GM10266 (cell line): ENCODE measurements at regions not wholly inside any gene's neighbourhood (a gene's known extent, or its start where the extent isn't known, plus 50 kb on each side); places are given as distances from the start of the nearest gene placed in this dataset.

ENCODE experiments used
- DNase-seq: peaks from one replicate; pipeline ENCODE4 v3.0.0; 2012; ENCODE audit errors: extremely low spot score
- TF ChIP-seq, protein P1 (sequence below): IDR thresholded peaks from 2 replicates; pipeline ENCODE4 v1.5.1; 2012; ENCODE audit warnings: mild to moderate bottlenecking, low read depth; ENCODE audit not compliant: control insufficient read depth, insufficient read depth; ENCODE audit errors: missing control alignments

DNA sequence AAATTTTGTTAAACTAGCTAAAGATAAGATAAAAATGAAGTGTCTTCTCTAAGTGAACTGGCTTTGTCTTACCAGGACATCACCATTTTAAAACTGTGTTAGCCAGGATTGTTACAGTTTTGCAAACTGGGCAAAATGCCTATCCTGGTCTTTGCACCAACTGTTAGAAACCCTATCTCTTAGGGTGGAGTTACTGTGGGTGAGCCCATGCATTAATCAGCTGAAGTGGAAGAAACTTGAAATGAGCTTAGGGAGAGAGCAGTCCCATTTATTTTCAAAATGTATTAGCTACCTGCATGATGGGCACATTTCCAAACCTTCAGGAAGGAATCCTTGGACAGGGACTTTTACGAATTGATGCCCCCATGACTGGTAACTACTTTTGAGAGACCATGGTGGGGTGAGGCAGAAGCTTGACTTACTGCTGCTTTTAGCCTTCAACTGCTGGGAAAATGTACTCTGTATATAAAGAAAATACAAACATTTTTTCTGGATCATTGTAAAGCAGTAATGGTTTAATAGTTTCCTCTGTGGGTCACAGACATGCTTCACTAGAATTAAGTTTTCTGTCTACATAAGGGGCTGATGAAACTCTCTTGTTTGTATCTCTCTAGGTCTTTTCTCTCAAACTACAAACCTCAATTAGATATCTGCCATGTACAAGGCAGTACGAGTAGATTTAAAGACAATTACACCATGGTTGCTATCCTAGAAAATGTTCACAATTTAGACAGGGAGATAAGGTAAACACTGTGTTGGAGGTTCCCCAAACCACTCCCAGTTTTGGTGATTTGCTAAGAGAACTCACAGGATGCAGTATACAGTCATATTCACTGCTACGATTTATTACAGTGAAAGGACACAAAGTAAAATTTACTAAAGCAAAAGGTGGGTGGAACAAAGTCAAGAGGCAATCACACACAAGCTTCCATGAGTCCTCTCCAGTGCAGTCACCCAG lies 321.4 kb upstream of the MMADHC start:
- no peak for DNase-seq

DNA sequence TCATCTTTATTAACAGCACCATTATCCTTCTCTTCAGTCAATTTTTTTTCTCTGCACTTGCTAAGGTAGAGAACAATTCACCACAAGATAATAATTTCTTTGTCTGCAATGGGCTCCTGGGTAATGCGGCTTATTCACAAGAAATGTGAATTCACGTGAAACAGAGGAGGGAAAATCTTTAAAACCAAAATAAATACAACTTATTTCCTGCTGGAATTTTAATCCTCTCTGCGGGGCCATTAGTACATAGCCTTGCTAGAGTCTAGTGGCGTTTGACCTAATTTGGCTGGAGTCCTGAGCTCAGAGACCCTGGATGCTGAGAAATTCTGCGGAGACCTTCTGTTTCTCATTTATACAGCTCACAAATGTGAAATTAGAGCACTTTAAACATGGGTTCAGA lies 319.3 kb upstream of the MMADHC start:
- TF ChIP-seq, protein P1, sequence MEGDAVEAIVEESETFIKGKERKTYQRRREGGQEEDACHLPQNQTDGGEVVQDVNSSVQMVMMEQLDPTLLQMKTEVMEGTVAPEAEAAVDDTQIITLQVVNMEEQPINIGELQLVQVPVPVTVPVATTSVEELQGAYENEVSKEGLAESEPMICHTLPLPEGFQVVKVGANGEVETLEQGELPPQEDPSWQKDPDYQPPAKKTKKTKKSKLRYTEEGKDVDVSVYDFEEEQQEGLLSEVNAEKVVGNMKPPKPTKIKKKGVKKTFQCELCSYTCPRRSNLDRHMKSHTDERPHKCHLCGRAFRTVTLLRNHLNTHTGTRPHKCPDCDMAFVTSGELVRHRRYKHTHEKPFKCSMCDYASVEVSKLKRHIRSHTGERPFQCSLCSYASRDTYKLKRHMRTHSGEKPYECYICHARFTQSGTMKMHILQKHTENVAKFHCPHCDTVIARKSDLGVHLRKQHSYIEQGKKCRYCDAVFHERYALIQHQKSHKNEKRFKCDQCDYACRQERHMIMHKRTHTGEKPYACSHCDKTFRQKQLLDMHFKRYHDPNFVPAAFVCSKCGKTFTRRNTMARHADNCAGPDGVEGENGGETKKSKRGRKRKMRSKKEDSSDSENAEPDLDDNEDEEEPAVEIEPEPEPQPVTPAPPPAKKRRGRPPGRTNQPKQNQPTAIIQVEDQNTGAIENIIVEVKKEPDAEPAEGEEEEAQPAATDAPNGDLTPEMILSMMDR, result no peak
- no peak for DNase-seq

More for the DNA sequence above, 321.4 kb upstream of the MMADHC start:
- TF ChIP-seq, protein P1, result no peak

DNA sequence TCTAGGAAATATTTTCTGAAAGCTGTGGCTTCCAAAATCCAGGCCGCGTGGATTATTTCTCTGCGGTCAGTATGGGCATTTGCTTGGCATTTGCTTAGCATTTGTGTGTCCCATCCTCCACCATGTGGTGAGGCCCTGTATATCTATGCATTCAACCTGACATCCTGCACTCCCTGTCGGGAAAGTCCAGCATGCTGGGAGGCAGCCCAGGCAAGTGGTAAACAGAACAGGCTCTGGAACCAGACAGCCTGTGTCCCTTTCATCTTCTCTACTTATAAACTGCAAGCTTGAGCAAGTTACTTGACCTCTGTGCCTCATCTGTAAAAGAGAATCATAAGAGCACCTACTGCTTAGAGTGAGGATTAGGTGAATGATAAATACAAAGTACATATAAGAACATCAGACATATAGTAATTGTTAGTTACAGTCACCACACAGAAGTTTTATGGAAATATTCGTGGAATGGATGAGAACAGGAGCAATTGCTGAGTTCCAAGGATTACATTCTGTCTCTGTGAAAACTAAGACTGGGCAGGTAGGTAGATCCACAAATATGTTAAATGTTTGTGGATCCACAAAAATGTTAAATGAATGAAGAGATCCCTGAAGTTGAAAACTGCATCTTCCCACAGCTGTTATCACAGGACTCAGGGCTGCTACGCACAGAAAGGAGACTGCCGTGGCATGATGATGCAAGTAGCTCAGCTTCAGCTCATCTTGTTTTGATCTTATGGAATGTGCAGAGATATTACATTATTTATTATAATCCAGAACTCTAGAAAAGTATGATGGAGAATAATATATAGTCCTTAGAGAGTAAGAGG lies 317.0 kb upstream of the MMADHC start:
- TF ChIP-seq, protein P1, result no peak
- no peak for DNase-seq

DNA sequence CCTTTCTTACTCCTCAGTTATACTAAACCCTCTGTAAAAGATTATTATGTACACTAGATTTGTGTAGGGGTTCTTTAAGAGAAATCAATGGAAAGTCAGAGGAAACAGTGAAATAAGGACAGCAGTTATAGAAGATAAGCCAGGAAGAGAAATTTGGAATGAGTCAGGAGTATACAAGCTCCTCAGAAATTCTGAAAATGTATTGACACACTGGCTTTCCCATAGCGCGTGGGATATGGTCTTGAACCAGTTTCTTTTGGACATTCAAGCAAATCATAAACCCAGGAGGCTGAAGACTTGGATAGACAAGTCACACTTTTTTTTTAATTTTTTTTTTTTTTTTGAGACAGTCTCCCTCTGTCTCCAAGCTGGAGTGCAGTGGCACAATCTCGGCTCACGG lies 316.1 kb upstream of the MMADHC start:
- TF ChIP-seq, protein P1, result no peak
- no peak for DNase-seq

DNA sequence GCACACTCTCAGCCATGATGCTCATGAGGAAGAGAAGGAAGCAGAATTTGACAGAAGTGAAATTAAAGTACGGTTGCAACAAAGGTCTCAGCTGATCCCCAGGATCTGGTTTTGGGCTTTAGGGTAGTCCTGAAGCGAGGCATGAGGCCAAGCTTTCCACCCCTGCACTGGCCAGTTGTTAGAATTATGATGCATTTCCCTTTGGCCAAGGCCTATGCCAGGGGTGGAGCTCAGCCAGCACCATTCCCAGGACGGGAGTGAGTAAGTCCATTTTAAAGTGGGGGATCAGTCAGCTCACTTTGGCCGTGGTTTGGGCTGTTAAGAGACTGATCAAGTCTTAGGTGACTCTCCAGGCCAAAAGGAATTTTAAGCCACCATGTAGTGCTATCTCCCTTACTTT lies 314.5 kb upstream of the MMADHC start:
- TF ChIP-seq, protein P1, result no peak
- DNase-seq, result no peak

DNA sequence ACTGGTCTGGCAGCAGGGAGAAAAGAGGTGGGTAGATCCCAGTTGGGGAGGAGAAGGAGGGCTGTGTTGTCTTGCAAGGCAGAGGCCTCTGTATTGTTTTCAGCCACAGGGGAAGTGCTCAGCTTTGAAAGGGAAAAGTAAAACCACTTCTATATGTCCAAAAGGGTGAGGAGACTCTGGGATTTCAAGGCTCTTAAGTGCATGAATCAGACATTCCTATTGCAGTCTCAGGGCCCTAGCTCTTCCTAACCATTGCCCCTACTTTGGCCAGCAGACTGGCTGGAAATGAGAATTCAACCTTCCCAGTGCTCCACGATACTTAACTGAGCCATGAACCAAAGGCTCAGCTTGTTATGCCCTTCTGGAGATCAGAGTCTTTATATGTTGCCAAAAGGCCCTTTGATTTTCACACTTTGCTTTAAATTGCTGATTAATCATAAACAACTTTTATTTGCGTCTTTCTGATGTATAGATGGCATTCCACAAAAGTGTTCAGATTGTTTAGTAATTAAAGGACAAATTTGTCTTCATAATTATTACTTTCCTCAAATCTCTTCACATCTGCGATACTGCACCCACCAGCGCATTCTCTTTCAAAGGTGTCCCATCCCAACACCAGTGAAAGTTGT lies 313.8 kb upstream of the MMADHC start:
- TF ChIP-seq, protein P1, result no peak
- DNase-seq, result no peak
